ES-I3 (cell line): ENCODE measurements at regions not wholly inside any gene's neighbourhood (a gene's known extent, or its start where the extent isn't known, plus 50 kb on each side); places are given as distances from the start of the nearest gene placed in this dataset.

Experiments used
- H3K36me3 ChIP-seq: 2 replicates; pipeline ENCODE4 v1.6.1; 2013; ENCODE audit warnings: mild to moderate bottlenecking, low read length, control low read depth, moderate library complexity; ENCODE audit not compliant: insufficient read depth
- H3K4me1 ChIP-seq: 2 replicates; pipeline ENCODE4 v1.6.1; 2013; ENCODE audit warnings: mild to moderate bottlenecking, control low read depth, low read length; ENCODE audit not compliant: insufficient read depth
- H3K9ac ChIP-seq: 2 replicates; pipeline ENCODE4 v1.6.1; 2013; ENCODE audit warnings: low read depth, mild to moderate bottlenecking, low read length, moderate library complexity
- H3K9me3 ChIP-seq: 2 replicates; pipeline ENCODE4 v1.6.1; 2013; ENCODE audit warnings: mild to moderate bottlenecking, low read length, moderate library complexity; ENCODE audit not compliant: control insufficient read depth, insufficient read depth

DNA sequence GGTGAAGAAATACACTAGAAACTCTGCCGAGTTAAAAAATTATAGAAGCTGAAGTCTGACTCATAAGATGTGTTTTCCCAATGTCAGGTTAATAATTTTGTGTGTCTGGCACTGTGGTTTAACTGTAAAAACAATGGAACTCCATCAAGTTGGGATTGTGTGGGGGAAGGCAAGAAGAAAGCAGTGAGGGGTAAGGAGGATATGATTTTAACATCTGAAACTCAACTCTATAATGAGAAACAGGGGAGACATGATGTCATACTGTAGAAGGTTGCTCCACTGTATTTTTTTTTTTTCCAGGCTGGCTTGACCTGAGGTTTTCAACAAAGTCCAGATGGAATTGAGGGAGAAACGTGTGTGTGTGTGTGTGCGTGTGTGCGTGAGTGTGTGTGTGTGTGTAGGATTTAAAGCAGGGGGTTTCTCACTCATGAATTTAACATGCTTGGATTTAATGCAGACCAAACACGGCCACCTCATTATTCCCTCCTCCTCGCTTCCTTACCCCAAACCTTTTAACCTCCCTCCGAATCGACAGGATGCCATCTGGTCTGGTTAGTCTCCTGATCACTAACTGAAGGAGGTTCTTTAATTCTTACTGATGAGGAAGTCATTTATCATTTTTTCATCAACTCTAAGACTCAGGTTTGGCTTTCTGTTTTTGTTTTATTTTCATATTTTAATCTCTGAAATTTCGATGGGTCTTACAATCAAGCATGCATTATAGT, 140.2 kb upstream of the LPAR1 start:
- H3K9ac ChIP-seq: no peak overlapping the region
- H3K9me3 ChIP-seq: no peaks in the 10 kb centered on the region
- H3K36me3 ChIP-seq: no peaks in the 10 kb centered on the region
- no peaks in the 10 kb centered on the region for H3K4me1 ChIP-seq

GRCh38 chr9:111176511-111176910, 138.2 kb upstream of the LPAR1 start:
- no peaks in the 10 kb centered on the region for H3K9me3 ChIP-seq
- H3K36me3 ChIP-seq: no peaks in the 10 kb centered on the region
- no peak overlapping the region for H3K9ac ChIP-seq
- H3K4me1 ChIP-seq: no peaks in the 10 kb centered on the region

DNA sequence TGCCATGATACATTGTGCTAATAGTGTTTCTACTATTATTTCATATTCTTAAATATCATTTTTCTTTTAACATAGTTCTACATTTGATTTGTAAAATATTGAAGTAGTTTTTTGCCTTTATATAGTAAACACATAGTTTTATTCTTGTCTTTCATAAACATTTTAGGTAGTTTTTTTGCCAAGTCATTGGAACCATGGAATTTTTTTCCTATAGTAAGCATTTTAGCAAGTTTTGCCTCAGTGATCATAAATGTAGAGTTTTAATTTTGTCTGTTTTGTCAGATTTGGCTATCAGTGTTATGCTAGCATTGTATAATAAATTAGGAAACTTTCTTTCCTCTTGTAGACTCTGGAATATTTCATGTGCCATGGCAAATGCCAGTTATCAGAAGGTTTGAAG, 137.1 kb upstream of the LPAR1 start:
- Histone ChIP-seq H3K9ac (no peak overlapping the region), H3K36me3 (no peaks in the 10 kb centered on the region), H3K4me1 (no peaks in the 10 kb centered on the region), H3K9me3 (no peaks in the 10 kb centered on the region)

DNA sequence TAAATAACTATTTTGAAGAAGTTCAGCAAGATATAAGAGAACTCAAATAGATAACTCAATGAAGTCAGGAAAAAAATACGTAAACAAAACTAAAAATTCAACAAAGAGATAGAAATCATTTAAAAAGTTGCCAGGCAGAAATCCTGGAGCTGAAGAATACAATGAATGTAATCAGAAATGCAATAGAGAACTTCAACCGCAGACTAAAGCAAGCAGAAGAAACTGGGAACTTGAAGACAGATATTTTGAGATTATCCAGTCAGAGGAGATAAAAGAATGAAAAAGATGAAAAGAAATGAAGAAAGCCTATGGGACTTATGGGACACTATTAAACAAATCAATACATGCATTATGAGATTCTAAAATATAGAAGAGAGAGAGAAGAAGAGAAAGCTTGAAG, 129.1 kb upstream of the LPAR1 start:
- no peaks in the 10 kb centered on the region for H3K4me1 ChIP-seq
- H3K9ac ChIP-seq: no peak overlapping the region
- no peaks in the 10 kb centered on the region for H3K36me3 ChIP-seq
- H3K9me3 ChIP-seq: no peaks in the 10 kb centered on the region

- no peaks in the 10 kb centered on the region for H3K4me1 ChIP-seq
Measured at GRCh38 chr9:111163716-111164389, 125.6 kb upstream of the LPAR1 start.

GRCh38 chr9:111162026-111162425, 123.8 kb upstream of the LPAR1 start:
- Histone ChIP-seq H3K9ac (no peak overlapping the region), H3K9me3 (no peaks in the 10 kb centered on the region), H3K36me3 (no peaks in the 10 kb centered on the region), H3K4me1 (no peaks in the 10 kb centered on the region)

More at GRCh38 chr9:111163716-111164389, 125.6 kb upstream of the LPAR1 start:
- Histone ChIP-seq H3K9ac (no peak overlapping the region), H3K36me3 (no peaks in the 10 kb centered on the region), H3K9me3 (no peaks in the 10 kb centered on the region)

DNA sequence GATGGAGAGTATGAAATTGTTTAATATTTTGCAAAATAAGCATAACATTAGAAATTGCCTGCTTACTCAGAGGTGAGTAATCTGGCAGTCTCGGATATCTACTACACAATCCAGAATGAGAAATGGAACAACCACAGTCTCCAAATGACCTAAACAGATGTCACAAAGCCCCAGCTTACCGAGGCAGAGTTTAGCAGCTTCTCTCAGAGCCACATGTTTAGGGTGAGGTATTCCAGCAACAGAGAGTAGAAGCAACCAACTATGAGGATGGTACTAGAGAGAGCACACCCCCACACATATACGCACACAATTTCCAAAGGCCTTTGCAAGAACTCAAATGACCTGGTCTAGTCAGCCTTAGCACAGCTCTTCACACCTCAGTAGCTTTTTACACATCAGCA, 122.7 kb upstream of the LPAR1 start:
- Histone ChIP-seq H3K36me3 (no peaks in the 10 kb centered on the region), H3K9me3 (no peaks in the 10 kb centered on the region), H3K9ac (no peak overlapping the region), H3K4me1 (no peaks in the 10 kb centered on the region)

DNA sequence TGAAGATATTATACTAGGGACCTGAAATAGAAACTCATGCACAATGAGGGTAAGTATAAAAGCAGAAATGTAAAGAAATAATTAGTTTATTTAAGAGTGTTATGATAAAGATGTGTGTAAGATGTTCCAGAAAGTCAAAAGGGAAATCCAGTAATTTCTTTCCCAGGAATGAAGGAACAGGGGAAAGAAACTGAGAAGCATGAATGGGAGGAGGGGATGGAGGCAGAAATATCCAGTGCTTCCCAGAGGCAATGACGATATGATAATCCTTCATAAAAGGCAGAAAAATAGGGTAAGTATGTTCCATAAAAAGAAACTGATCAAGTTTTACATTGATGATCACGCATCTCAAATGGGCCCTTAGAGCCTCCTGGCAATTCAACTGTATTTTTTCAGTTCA, 120.7 kb upstream of the LPAR1 start:
- no peak overlapping the region for H3K9ac ChIP-seq
- no peaks in the 10 kb centered on the region for H3K4me1 ChIP-seq
- no peaks in the 10 kb centered on the region for H3K36me3 ChIP-seq
- H3K9me3 ChIP-seq: no peaks in the 10 kb centered on the region

DNA sequence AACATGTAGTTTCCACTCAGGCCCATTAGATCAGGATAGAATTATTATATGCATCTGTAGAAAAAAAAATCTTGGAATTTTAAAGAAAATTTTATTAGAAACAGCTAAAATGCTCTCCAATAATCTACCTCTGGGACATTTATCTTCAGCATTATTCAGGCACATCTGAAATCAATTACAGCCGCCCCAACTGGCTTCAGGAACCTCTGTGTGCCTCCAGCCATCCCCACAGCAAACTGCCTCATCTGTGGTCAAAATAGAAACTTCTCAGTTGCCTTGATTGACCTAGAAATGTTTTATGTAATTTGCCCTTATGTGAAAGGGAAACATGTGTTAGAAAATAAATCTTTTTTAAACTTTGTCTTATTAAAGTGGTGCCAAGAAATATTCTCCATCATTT, 120.1 kb upstream of the LPAR1 start:
- Histone ChIP-seq H3K4me1 (no peaks in the 10 kb centered on the region), H3K9ac (no peak overlapping the region), H3K9me3 (no peaks in the 10 kb centered on the region), H3K36me3 (no peaks in the 10 kb centered on the region)

DNA sequence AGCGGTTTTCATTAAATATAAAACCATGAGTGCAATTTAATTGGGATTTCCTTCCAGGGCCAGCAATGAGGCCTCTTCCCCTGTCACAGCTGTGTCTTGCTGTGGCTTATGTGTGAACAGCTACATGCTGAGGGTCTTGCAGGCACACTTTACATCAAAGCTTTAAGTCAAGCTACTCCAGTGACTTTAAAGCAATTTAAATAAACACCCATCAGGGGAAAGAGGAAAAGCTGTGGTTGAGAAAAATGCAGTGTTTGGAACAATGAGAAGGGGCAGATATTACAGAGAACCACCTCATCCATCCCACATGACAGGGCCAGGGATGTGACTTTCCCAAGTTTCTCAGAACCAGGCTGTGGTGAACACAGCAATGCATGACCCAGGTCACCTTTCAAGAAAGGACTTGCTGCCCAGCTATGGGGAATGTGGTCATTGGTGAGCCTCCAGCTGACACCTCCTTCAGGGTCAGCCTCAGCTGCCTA, 115.9 kb upstream of the LPAR1 start:
- Histone ChIP-seq H3K9me3 (no peaks in the 10 kb centered on the region), H3K4me1 (no peaks in the 10 kb centered on the region), H3K9ac (no peak overlapping the region), H3K36me3 (no peaks in the 10 kb centered on the region)

- Histone ChIP-seq H3K36me3 (no peaks in the 10 kb centered on the region), H3K9ac (no peak overlapping the region), H3K4me1 (no peaks in the 10 kb centered on the region), H3K9me3 (no peaks in the 10 kb centered on the region)
Measured at GRCh38 chr9:111152614-111153406, 114.5 kb upstream of the LPAR1 start.

DNA sequence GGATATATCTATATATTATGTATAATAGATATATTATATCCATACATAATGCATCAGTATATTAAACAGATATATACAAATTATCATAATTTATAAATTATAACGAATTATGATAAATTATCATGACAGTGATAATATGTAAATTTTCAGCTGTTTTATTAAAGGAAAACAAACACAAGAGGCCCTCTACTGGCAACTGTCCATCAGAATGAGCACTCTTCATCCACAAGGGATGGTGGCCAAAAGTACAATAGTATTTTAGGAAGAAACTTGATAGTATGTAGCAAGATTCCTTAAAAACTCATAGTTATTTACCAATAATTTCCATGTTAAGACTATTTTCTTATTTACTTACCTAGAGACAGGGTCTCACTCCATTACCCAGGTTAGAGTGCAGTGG, 113.3 kb upstream of the LPAR1 start:
- no peaks in the 10 kb centered on the region for H3K4me1 ChIP-seq
- H3K9me3 ChIP-seq: no peaks in the 10 kb centered on the region
- H3K9ac ChIP-seq: no peak overlapping the region
- H3K36me3 ChIP-seq: no peaks in the 10 kb centered on the region

- Histone ChIP-seq H3K36me3 (no peaks in the 10 kb centered on the region), H3K4me1 (no peaks in the 10 kb centered on the region), H3K9me3 (no peaks in the 10 kb centered on the region), H3K9ac (no peak overlapping the region)
Measured at GRCh38 chr9:111150181-111150580, 111.9 kb upstream of the LPAR1 start.

DNA sequence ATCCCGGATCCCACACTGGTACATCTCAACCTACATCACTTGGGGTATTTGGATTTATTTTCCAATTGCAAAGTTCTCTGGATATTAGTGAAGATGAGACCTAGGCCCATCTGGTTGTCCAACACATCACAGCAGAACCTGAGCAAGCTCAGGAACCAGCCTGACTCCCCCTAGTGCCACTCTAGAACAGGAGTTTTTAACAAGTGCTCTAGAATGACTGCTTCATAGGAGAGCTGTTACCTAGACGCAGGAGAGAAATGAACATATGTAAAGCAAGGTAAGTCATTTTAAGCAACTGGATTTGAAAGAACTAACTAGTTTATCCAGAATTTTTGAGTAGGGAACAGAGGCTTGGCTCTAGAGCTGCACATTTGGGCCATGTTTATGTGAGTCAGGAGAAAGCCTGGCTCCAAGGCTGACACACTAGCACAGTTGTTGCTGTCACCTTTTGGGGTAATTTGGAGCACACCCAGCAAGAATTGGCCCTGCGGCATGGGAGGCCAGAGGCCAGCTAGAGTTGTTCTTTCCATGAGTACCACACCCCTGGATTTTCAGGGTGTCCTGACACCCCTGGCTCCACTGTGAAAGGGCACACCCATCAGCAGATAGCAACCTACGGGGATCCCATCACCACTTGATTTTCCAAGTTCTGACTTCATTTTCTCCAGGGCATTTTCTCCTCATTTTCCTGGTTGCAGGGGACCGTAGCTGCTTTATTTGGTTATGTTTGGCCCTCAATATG, 110.9 kb upstream of the LPAR1 start:
- no peaks in the 10 kb centered on the region for H3K36me3 ChIP-seq
- no peak overlapping the region for H3K9ac ChIP-seq

More for the DNA sequence above, 110.9 kb upstream of the LPAR1 start:
- Histone ChIP-seq H3K4me1 (no peaks in the 10 kb centered on the region), H3K9me3 (no peaks in the 10 kb centered on the region)
